Parathyroid adenoma (tissue), 2 donors: ENCODE measurements at regions not wholly inside any gene's neighbourhood (a gene's known extent, or its start where the extent isn't known, plus 50 kb on each side); places are given as distances from the start of the nearest gene placed in this dataset.

Experiments
- H2AFZ ChIP-seq: fragments of 300-600 bp; sonication (generic); one replicate; pipeline ENCODE4 v1.7.0; 2017; ENCODE audit warnings: antibody characterized with exemption, mild to moderate bottlenecking
- H3K27ac ChIP-seq: fragments of 300-600 bp; sonication (generic); one replicate; pipeline ENCODE4 v1.7.0; 2017
- H3K27me3 ChIP-seq: fragments of 300-600 bp; sonication (generic); one replicate; pipeline ENCODE4 v1.7.0; 2017; ENCODE audit warnings: low read length; ENCODE audit not compliant: control insufficient read depth, insufficient read depth
- H3K36me3 ChIP-seq: fragments of 300-600 bp; sonication (generic); one replicate; pipeline ENCODE4 v1.7.0; 2017; ENCODE audit warnings: low read length; ENCODE audit not compliant: control insufficient read depth, insufficient read depth
- H3K4me1 ChIP-seq: fragments of 300-600 bp; sonication (generic); one replicate; pipeline ENCODE4 v1.7.0; 2017; ENCODE audit warnings: control low read depth
- H3K4me2 ChIP-seq: fragments of 300-600 bp; sonication (generic); one replicate; pipeline ENCODE4 v1.7.0; 2017; ENCODE audit warnings: low read length
- H3K4me3 ChIP-seq: fragments of 300-600 bp; sonication (generic); one replicate; pipeline ENCODE4 v1.7.0; 2017; ENCODE audit warnings: low read depth, low read length
- H3K79me2 ChIP-seq: fragments of 300-600 bp; sonication (generic); one replicate; pipeline ENCODE4 v1.7.0; 2017; ENCODE audit warnings: control low read depth
- H3K9ac ChIP-seq: fragments of 300-600 bp; sonication (generic); one replicate; pipeline ENCODE4 v1.7.0; 2017; ENCODE audit warnings: mild to moderate bottlenecking
- H3K9me3 ChIP-seq: fragments of 300-600 bp; sonication (generic); one replicate; pipeline ENCODE4 v1.7.0; 2017; ENCODE audit warnings: low read length; ENCODE audit not compliant: control insufficient read depth
- CTCF ChIP-seq: fragments of 300-600 bp; sonication (generic); IDR thresholded peaks from one replicate; pipeline ENCODE4 v1.7.0; 2017; ENCODE audit warnings: antibody characterized with exemption, mild to moderate bottlenecking
- donor health status: primary hyperparathyroidism.

- Histone ChIP-seq H3K4me3 (no peak overlapping the region), H3K9me3 (no peaks in the 10 kb centered on the region), H3K27ac (no peak overlapping the region), H3K36me3 (no peaks in the 10 kb centered on the region), H3K79me2 (no peaks in the 10 kb centered on the region), H3K27me3 (no peaks in the 10 kb centered on the region), H2AFZ (no peak overlapping the region), H3K4me2 (no peak overlapping the region), H3K9ac (no peak overlapping the region), H3K4me1 (no peaks in the 10 kb centered on the region)
- TF ChIP-seq CTCF, result no peak
These were observed 65.1 kb upstream of the FBRSL1 start for GRCh38 chr12:132424811-132425210.

- Histone ChIP-seq H3K79me2 (no peaks in the 10 kb centered on the region), H3K9ac (no peak overlapping the region), H3K9me3 (no peaks in the 10 kb centered on the region), H3K27me3 (no peaks in the 10 kb centered on the region), H3K4me1 (no peaks in the 10 kb centered on the region), H3K36me3 (no peaks in the 10 kb centered on the region), H3K4me2 (no peak overlapping the region), H3K4me3 (no peak overlapping the region), H3K27ac (no peak overlapping the region), H2AFZ (no peak overlapping the region)
- no peak for TF ChIP-seq CTCF
These were observed 65.9 kb upstream of the FBRSL1 start for GRCh38 chr12:132423820-132424645.

GRCh38 chr12:132423251-132423819 is 66.6 kb upstream of the FBRSL1 start:
- H3K27me3 ChIP-seq, result no peaks in the 10 kb centered on the region

GRCh38 chr12:132422381-132423043 is 67.4 kb upstream of the FBRSL1 start:
- no peak overlapping the region for H3K27ac ChIP-seq
- no peak for TF ChIP-seq CTCF
- H3K4me2 ChIP-seq, result no peak overlapping the region
- no peaks in the 10 kb centered on the region for H3K79me2 ChIP-seq
- no peaks in the 10 kb centered on the region for H3K4me1 ChIP-seq
- H2AFZ ChIP-seq, result no peak overlapping the region
- H3K27me3 ChIP-seq, result no peaks in the 10 kb centered on the region
- no peaks in the 10 kb centered on the region for H3K9me3 ChIP-seq
- no peaks in the 10 kb centered on the region for H3K36me3 ChIP-seq
- H3K9ac ChIP-seq, result no peak overlapping the region
- no peak overlapping the region for H3K4me3 ChIP-seq

More at GRCh38 chr12:132423251-132423819, 66.6 kb upstream of the FBRSL1 start:
- no peak for TF ChIP-seq CTCF
- Histone ChIP-seq H3K9ac (no peak overlapping the region), H3K4me2 (no peak overlapping the region), H3K36me3 (no peaks in the 10 kb centered on the region), H3K4me1 (no peaks in the 10 kb centered on the region), H2AFZ (no peak overlapping the region), H3K9me3 (no peaks in the 10 kb centered on the region), H3K79me2 (no peaks in the 10 kb centered on the region), H3K27ac (no peak overlapping the region), H3K4me3 (no peak overlapping the region)
